GM23338 (cell line): ENCODE measurements at regions not wholly inside any gene's neighbourhood (a gene's known extent, or its start where the extent isn't known, plus 50 kb on each side); places are given as distances from the start of the nearest gene placed in this dataset.

Experiments used
- CTCF ChIP-seq, 2 experiments: fragments of 200-600 bp in 1 of 2; sonication (generic) in 1 of 2; conservative IDR thresholded peaks; 2 replicates each; pipeline versions ENCODE4 v1.5.1 to v1.6.1; 2016 to 2017; ENCODE audit warnings: antibody characterized with exemption in 2 of 2, low read depth in 2 of 2, mild to moderate bottlenecking in 2 of 2, moderate library complexity in 1 of 2
- EZH2 ChIP-seq: fragments of 200-600 bp; sonication (generic); IDR thresholded peaks from one replicate; pipeline ENCODE4 v1.8.0; 2017; ENCODE audit warnings: antibody characterized with exemption, mild to moderate bottlenecking, low read depth; ENCODE audit not compliant: unreplicated experiment
- EZH2phosphoT487 ChIP-seq: fragments of 200-600 bp; sonication (generic); IDR thresholded peaks from one replicate; pipeline ENCODE4 v1.8.1; 2018; ENCODE audit warnings: antibody characterized with exemption; ENCODE audit not compliant: unreplicated experiment
- POLR2AphosphoS5 ChIP-seq: IDR thresholded peaks from 2 replicates; pipeline ENCODE4 v1.6.1; 2016; ENCODE audit warnings: antibody characterized with exemption, low read depth
- REST ChIP-seq: IDR thresholded peaks from one replicate; pipeline ENCODE4 v1.6.1; 2018; ENCODE audit warnings: antibody characterized with exemption; ENCODE audit not compliant: unreplicated experiment

GRCh38 chr6:43995137-43995536, 132.1 kb downstream of the MRPL14 start:
- TF ChIP-seq CTCF (conservative IDR thresholded peaks at IDR 0.05; ENCODE audit: low read depth in 2 of 2) (no peak), EZH2phosphoT487 (no peak), POLR2AphosphoS5 (no peak), EZH2 (no peak), REST (no peak)
